HCT116 (cell line): ENCODE measurements at regions not wholly inside any gene's neighbourhood (a gene's known extent, or its start where the extent isn't known, plus 50 kb on each side); places are given as distances from the start of the nearest gene placed in this dataset.

Source experiments
- ATAC-seq: fragments of 200-7000 bp; cut with Tn5 transposase; 2 replicates; pipeline ENCODE4 v1.9.1; 2020; ENCODE audit warnings: mild to moderate bottlenecking, moderate library complexity
- BruUV-seq: library from RNA; stranded (reverse); fragments of 400-500 nt; replicated peaks from 2 replicates; lab custom pipeline; 2021; lab: Mats Ljungman, UMichigan
- CTCF ChIA-PET: fragments of 300-600 bp; sonication (Branson Sonifier 250); formaldehyde crosslinking; loops from one replicate; lab custom pipeline; 2021; ENCODE audit warnings: antibody characterized with exemption; lab: Charles Lee
- POLR2A ChIA-PET: fragments of 300-600, 350-600 bp; sonication (Branson Sonifier 250); formaldehyde crosslinking; loops from one replicate; lab custom pipeline; 2021; ENCODE audit warnings: antibody characterized with exemption; lab: Charles Lee
- RAD21 ChIA-PET, 2 experiments: fragments of 300-600 bp; sonication (Branson Sonifier 250); formaldehyde crosslinking; loops; one replicate each; lab custom pipeline; 2023; ENCODE audit warnings: low total read pairs in 2 of 2; ENCODE audit not compliant: uncharacterized antibody in 2 of 2, unreplicated experiment in 2 of 2, low non-redundant PET in 1 of 2; lab: Charles Lee
- DNase-seq: peaks from one replicate; pipeline ENCODE4 v3.0.0-alpha.2; 2010; ENCODE audit warnings: low read depth, low spot score
- H2AFZ ChIP-seq: fragments of 200-600 bp; shearing (Covaris generic), sonication (generic); 2 replicates; pipeline ENCODE4 v1.6.1; 2017; ENCODE audit warnings: low read depth, mixed run types, mixed read lengths, antibody characterized with exemption, low read length; ENCODE audit not compliant: poor library complexity, severe bottlenecking
- H3K27ac ChIP-seq: 2 replicates; pipeline ENCODE4 v1.5.1; 2012; ENCODE audit warnings: low read depth, low read length
- H3K27me3 ChIP-seq: fragments of 200-600 bp; sonication (generic); 2 replicates; pipeline ENCODE4 v1.6.1; 2016; ENCODE audit warnings: mixed run types, low read length, mixed read lengths; ENCODE audit not compliant: insufficient read depth
- H3K36me3 ChIP-seq, 2 experiments: fragments of 200-500 bp in 1 of 2; fragments of 200-600 bp in 1 of 2; sonication (Bioruptor generic) in 1 of 2; sonication (generic) in 1 of 2; 2 replicates each; pipeline versions ENCODE4 v1.5.1 to v1.6.1; 2014 to 2016; ENCODE audit warnings: low read length in 2 of 2, inconsistent platforms in 1 of 2, mixed read lengths in 1 of 2, mixed run types in 1 of 2; ENCODE audit not compliant: insufficient read depth in 2 of 2, control insufficient read depth in 1 of 2
- H3K4me1 ChIP-seq, 2 experiments: fragments of 200-600 bp in 1 of 2; sonication (generic) in 1 of 2; 2 replicates each; pipeline versions ENCODE4 v1.5.1 to v1.6.1; 2012 to 2017; ENCODE audit warnings: low read length in 2 of 2, inconsistent platforms in 1 of 2, mild to moderate bottlenecking in 1 of 2, mixed read lengths in 1 of 2, mixed run types in 1 of 2, moderate library complexity in 1 of 2; ENCODE audit not compliant: insufficient read depth in 2 of 2, control insufficient read depth in 1 of 2
- H3K4me2 ChIP-seq: fragments of 200-600 bp; sonication (generic); 2 replicates; pipeline ENCODE4 v1.6.1; 2017; ENCODE audit warnings: mixed run types, low read length, mixed read lengths
- H3K4me3 ChIP-seq, 2 experiments: fragments of 200-600 bp in 1 of 2; sonication (generic) in 1 of 2; replicated peaks in 1 of 2; 2 replicates each; pipeline ENCODE4 v1.5.1; 2011 to 2016; ENCODE audit warnings: low read length in 2 of 2, control low read depth in 1 of 2, low read depth in 1 of 2, mild to moderate bottlenecking in 1 of 2, mixed read lengths in 1 of 2, mixed run types in 1 of 2
- H3K79me2 ChIP-seq: fragments of 200-600 bp; sonication (generic); 2 replicates; pipeline ENCODE4 v1.6.1; 2017; ENCODE audit warnings: mild to moderate bottlenecking, mixed run types, low read length, moderate library complexity, mixed read lengths; ENCODE audit not compliant: insufficient read depth
- H3K9ac ChIP-seq: fragments of 200-600 bp; sonication (generic); 2 replicates; pipeline ENCODE4 v1.6.1; 2016; ENCODE audit warnings: low read length, mixed read lengths
- H3K9me2 ChIP-seq: fragments of 200-600 bp; sonication (generic), shearing (Covaris generic); 2 replicates; pipeline ENCODE4 v1.6.1; 2017; ENCODE audit warnings: mixed run types, mild to moderate bottlenecking, moderate library complexity; ENCODE audit not compliant: insufficient read depth
- H3K9me3 ChIP-seq, 2 experiments: fragments of 200-500 bp in 1 of 2; fragments of 200-600 bp in 1 of 2; sonication (Bioruptor generic) in 1 of 2; sonication (generic) in 1 of 2; 2 replicates each; pipeline ENCODE4 v1.6.1; 2014 to 2017; ENCODE audit warnings: low read length in 2 of 2, mixed read lengths in 2 of 2, inconsistent platforms in 1 of 2, low read depth in 1 of 2, mild to moderate bottlenecking in 1 of 2, mixed run types in 1 of 2, moderate library complexity in 1 of 2; ENCODE audit not compliant: control insufficient read depth in 1 of 2, insufficient read depth in 1 of 2
- H4K20me1 ChIP-seq: fragments of 200-600 bp; sonication (generic), shearing (Covaris generic); 2 replicates; pipeline ENCODE4 v1.6.1; 2017; ENCODE audit warnings: mixed run types, mild to moderate bottlenecking, moderate library complexity; ENCODE audit not compliant: insufficient read depth
- ATF3 ChIP-seq: IDR thresholded peaks from 2 replicates; pipeline ENCODE4 v1.6.1; 2012
- CBX3 ChIP-seq: IDR thresholded peaks from 2 replicates; pipeline ENCODE4 v1.6.1; 2012; ENCODE audit warnings: low read depth
- ELF1 ChIP-seq: IDR thresholded peaks from 2 replicates; pipeline ENCODE4 v1.6.1; 2012; ENCODE audit warnings: low read depth, borderline replicate concordance
- EZH2phosphoT487 ChIP-seq: fragments of 200-600 bp; IDR thresholded peaks from 2 replicates; pipeline ENCODE4 v1.6.1; 2018; ENCODE audit warnings: antibody characterized with exemption, borderline replicate concordance
- FOSL1 ChIP-seq: IDR thresholded peaks from 2 replicates; pipeline ENCODE4 v1.6.1; 2012; ENCODE audit warnings: low read depth
- MAX ChIP-seq: IDR thresholded peaks from 2 replicates; pipeline ENCODE4 v1.6.1; 2012
- POLR2AphosphoS5 ChIP-seq: IDR thresholded peaks from 2 replicates; pipeline ENCODE4 v1.6.1; 2011; ENCODE audit warnings: mild to moderate bottlenecking, low read depth, low read length, moderate library complexity
- REST ChIP-seq: IDR thresholded peaks from 2 replicates; pipeline ENCODE4 v1.6.1; 2012; ENCODE audit warnings: low read depth
- SIN3A ChIP-seq: IDR thresholded peaks from 2 replicates; pipeline ENCODE4 v1.6.1; 2012; ENCODE audit warnings: low read depth
- SP1 ChIP-seq: IDR thresholded peaks from 2 replicates; pipeline ENCODE4 v1.6.1; 2012; ENCODE audit warnings: low read depth
- SRF ChIP-seq: IDR thresholded peaks from 2 replicates; pipeline ENCODE4 v1.6.1; 2012; ENCODE audit warnings: low read depth
- YY1 ChIP-seq: IDR thresholded peaks from 2 replicates; pipeline ENCODE4 v1.6.1; 2011; ENCODE audit warnings: low read length, low read depth, moderate library complexity, mild to moderate bottlenecking; ENCODE audit not compliant: insufficient replicate concordance; ENCODE audit errors: extremely low read depth
- ZBTB33 ChIP-seq: IDR thresholded peaks from 2 replicates; pipeline ENCODE4 v1.6.1; 2011; ENCODE audit warnings: mild to moderate bottlenecking, low read length, moderate library complexity; ENCODE audit not compliant: insufficient replicate concordance; ENCODE audit errors: extremely low read depth
- intact Hi-C: fragments of 100-400 bp; cut with micrococcal nuclease; formaldehyde crosslinking; loops from 2 replicates; pipeline ENCODE4 v1.10.0; 2022

- no peaks in the 10 kb centered on the region for H3K9me2 ChIP-seq
- no peak for DNase-seq
- POLR2A ChIA-PET, result no interaction called here
- RAD21 ChIA-PET, result no interaction called here
- H3K27me3 ChIP-seq, result no peaks in the 10 kb centered on the region
- no peaks in the 10 kb centered on the region for H3K79me2 ChIP-seq
- intact Hi-C loops, result no loop called here
- no TSS peak for BruUV-seq
- H3K27ac ChIP-seq, result no peak overlapping the region
- no peak overlapping the region for H3K4me3 ChIP-seq
- H3K4me1 ChIP-seq, result no peaks in the 10 kb centered on the region
- H3K36me3 ChIP-seq, result no peaks in the 10 kb centered on the region
- TF ChIP-seq CBX3, result no peak
- no peak for TF ChIP-seq ELF1
- TF ChIP-seq SRF, result no peak
- TF ChIP-seq EZH2phosphoT487, result no peak
- TF ChIP-seq SP1, result no peak
- no peak for TF ChIP-seq ATF3
- TF ChIP-seq MAX, result no peak
- no peak for TF ChIP-seq YY1
- TF ChIP-seq, all 23 proteins: peak for 0
- H4K20me1 ChIP-seq, result no peaks in the 10 kb centered on the region
- H3K4me2 ChIP-seq, result no peak overlapping the region
- ATAC-seq, result no peak
- peaks cover 0 to 5% of the 10 kb centered on the region in 2 experiments; a peak in 2 of 4 replicates for H3K9me3 ChIP-seq
- H2AFZ ChIP-seq, result no peak overlapping the region
- no peak overlapping the region for H3K9ac ChIP-seq
- CTCF ChIA-PET, result no interaction called here
Measured at GRCh38 chr10:57715233-57715632, 552.5 kb downstream of the IPMK start.

- no peak for TF ChIP-seq POLR2AphosphoS5
- TF ChIP-seq ZBTB33, result no peak
- no peak for TF ChIP-seq REST
- TF ChIP-seq YY1, result no peak
- no peak for TF ChIP-seq MAX
- TF ChIP-seq SIN3A, result no peak
- no peak for TF ChIP-seq FOSL1
- TF ChIP-seq, all 23 proteins: peak for 0
- no peak for ATAC-seq
- Histone ChIP-seq H2AFZ (no peak overlapping the region), H4K20me1 (no peaks in the 10 kb centered on the region), H3K4me1 (no peaks in the 10 kb centered on the region), H3K9me3 (peaks cover 0 to 4% of the 10 kb centered on the region in 2 experiments; a peak in 1 of 4 replicates), H3K79me2 (no peaks in the 10 kb centered on the region), H3K4me3 (no peak overlapping the region), H3K36me3 (no peaks in the 10 kb centered on the region), H3K4me2 (no peak overlapping the region), H3K27me3 (no peaks in the 10 kb centered on the region), H3K27ac (no peak overlapping the region), H3K9ac (no peak overlapping the region), H3K9me2 (no peaks in the 10 kb centered on the region)
- intact Hi-C loops, result no loop called here
- ChIA-PET RAD21 (no interaction called here), CTCF (no interaction called here), POLR2A (no interaction called here)
- no TSS peak for BruUV-seq
- DNase-seq, result no peak
Measured at GRCh38 chr10:57707300-57707658, 560.4 kb downstream of the IPMK start.
